HCT116 (cell line): ENCODE measurements at regions not wholly inside any gene's neighbourhood (a gene's known extent, or its start where the extent isn't known, plus 50 kb on each side); places are given as distances from the start of the nearest gene placed in this dataset.

Experiments used
- ATAC-seq: fragments of 200-7000 bp; cut with Tn5 transposase; 2 replicates; pipeline ENCODE4 v1.9.1; 2020; ENCODE audit warnings: mild to moderate bottlenecking, moderate library complexity
- BruUV-seq: library from RNA; stranded (reverse); fragments of 400-500 nt; replicated peaks from 2 replicates; lab custom pipeline; 2021; lab: Mats Ljungman, UMichigan
- CTCF ChIA-PET: fragments of 300-600 bp; sonication (Branson Sonifier 250); formaldehyde crosslinking; loops from one replicate; lab custom pipeline; 2021; ENCODE audit warnings: antibody characterized with exemption; lab: Charles Lee
- POLR2A ChIA-PET: fragments of 300-600, 350-600 bp; sonication (Branson Sonifier 250); formaldehyde crosslinking; loops from one replicate; lab custom pipeline; 2021; ENCODE audit warnings: antibody characterized with exemption; lab: Charles Lee
- RAD21 ChIA-PET, 2 experiments: fragments of 300-600 bp; sonication (Branson Sonifier 250); formaldehyde crosslinking; loops; one replicate each; lab custom pipeline; 2023; ENCODE audit warnings: low total read pairs in 2 of 2; ENCODE audit not compliant: uncharacterized antibody in 2 of 2, unreplicated experiment in 2 of 2, low non-redundant PET in 1 of 2; lab: Charles Lee
- DNase-seq: peaks from one replicate; pipeline ENCODE4 v3.0.0-alpha.2; 2010; ENCODE audit warnings: low read depth, low spot score
- H2AFZ ChIP-seq: fragments of 200-600 bp; shearing (Covaris generic), sonication (generic); 2 replicates; pipeline ENCODE4 v1.6.1; 2017; ENCODE audit warnings: low read depth, mixed run types, mixed read lengths, antibody characterized with exemption, low read length; ENCODE audit not compliant: poor library complexity, severe bottlenecking
- H3K27ac ChIP-seq: 2 replicates; pipeline ENCODE4 v1.5.1; 2012; ENCODE audit warnings: low read depth, low read length
- H3K27me3 ChIP-seq: fragments of 200-600 bp; sonication (generic); 2 replicates; pipeline ENCODE4 v1.6.1; 2016; ENCODE audit warnings: mixed run types, low read length, mixed read lengths; ENCODE audit not compliant: insufficient read depth
- H3K36me3 ChIP-seq, 2 experiments: fragments of 200-500 bp in 1 of 2; fragments of 200-600 bp in 1 of 2; sonication (Bioruptor generic) in 1 of 2; sonication (generic) in 1 of 2; 2 replicates each; pipeline versions ENCODE4 v1.5.1 to v1.6.1; 2014 to 2016; ENCODE audit warnings: low read length in 2 of 2, inconsistent platforms in 1 of 2, mixed read lengths in 1 of 2, mixed run types in 1 of 2; ENCODE audit not compliant: insufficient read depth in 2 of 2, control insufficient read depth in 1 of 2
- H3K4me1 ChIP-seq, 2 experiments: fragments of 200-600 bp in 1 of 2; sonication (generic) in 1 of 2; 2 replicates each; pipeline versions ENCODE4 v1.5.1 to v1.6.1; 2012 to 2017; ENCODE audit warnings: low read length in 2 of 2, inconsistent platforms in 1 of 2, mild to moderate bottlenecking in 1 of 2, mixed read lengths in 1 of 2, mixed run types in 1 of 2, moderate library complexity in 1 of 2; ENCODE audit not compliant: insufficient read depth in 2 of 2, control insufficient read depth in 1 of 2
- H3K4me2 ChIP-seq: fragments of 200-600 bp; sonication (generic); 2 replicates; pipeline ENCODE4 v1.6.1; 2017; ENCODE audit warnings: mixed run types, low read length, mixed read lengths
- H3K4me3 ChIP-seq, 2 experiments: fragments of 200-600 bp in 1 of 2; sonication (generic) in 1 of 2; replicated peaks in 1 of 2; 2 replicates each; pipeline ENCODE4 v1.5.1; 2011 to 2016; ENCODE audit warnings: low read length in 2 of 2, control low read depth in 1 of 2, low read depth in 1 of 2, mild to moderate bottlenecking in 1 of 2, mixed read lengths in 1 of 2, mixed run types in 1 of 2
- H3K79me2 ChIP-seq: fragments of 200-600 bp; sonication (generic); 2 replicates; pipeline ENCODE4 v1.6.1; 2017; ENCODE audit warnings: mild to moderate bottlenecking, mixed run types, low read length, moderate library complexity, mixed read lengths; ENCODE audit not compliant: insufficient read depth
- H3K9ac ChIP-seq: fragments of 200-600 bp; sonication (generic); 2 replicates; pipeline ENCODE4 v1.6.1; 2016; ENCODE audit warnings: low read length, mixed read lengths
- H3K9me2 ChIP-seq: fragments of 200-600 bp; sonication (generic), shearing (Covaris generic); 2 replicates; pipeline ENCODE4 v1.6.1; 2017; ENCODE audit warnings: mixed run types, mild to moderate bottlenecking, moderate library complexity; ENCODE audit not compliant: insufficient read depth
- H3K9me3 ChIP-seq, 2 experiments: fragments of 200-500 bp in 1 of 2; fragments of 200-600 bp in 1 of 2; sonication (Bioruptor generic) in 1 of 2; sonication (generic) in 1 of 2; 2 replicates each; pipeline ENCODE4 v1.6.1; 2014 to 2017; ENCODE audit warnings: low read length in 2 of 2, mixed read lengths in 2 of 2, inconsistent platforms in 1 of 2, low read depth in 1 of 2, mild to moderate bottlenecking in 1 of 2, mixed run types in 1 of 2, moderate library complexity in 1 of 2; ENCODE audit not compliant: control insufficient read depth in 1 of 2, insufficient read depth in 1 of 2
- H4K20me1 ChIP-seq: fragments of 200-600 bp; sonication (generic), shearing (Covaris generic); 2 replicates; pipeline ENCODE4 v1.6.1; 2017; ENCODE audit warnings: mixed run types, mild to moderate bottlenecking, moderate library complexity; ENCODE audit not compliant: insufficient read depth
- CBX3 ChIP-seq: IDR thresholded peaks from 2 replicates; pipeline ENCODE4 v1.6.1; 2012; ENCODE audit warnings: low read depth
- CEBPB ChIP-seq: IDR thresholded peaks from 2 replicates; pipeline ENCODE4 v1.6.1; 2012; ENCODE audit warnings: low read depth
- CTCF ChIP-seq, 3 experiments: fragments of 200-600 bp in 1 of 3; sonication (generic) in 1 of 3; IDR thresholded peaks in 2 of 3; conservative IDR thresholded peaks in 1 of 3; 2 replicates each; pipeline ENCODE4 v1.5.1; 2012 to 2017; ENCODE audit warnings: low read depth in 2 of 3, low read length in 2 of 3, antibody characterized with exemption in 1 of 3, borderline replicate concordance in 1 of 3, control low read depth in 1 of 3, mild to moderate bottlenecking in 1 of 3, mixed read lengths in 1 of 3, mixed run types in 1 of 3, moderate library complexity in 1 of 3; ENCODE audit not compliant: insufficient read depth in 1 of 3
- EGR1 ChIP-seq: IDR thresholded peaks from 2 replicates; pipeline ENCODE4 v1.6.1; 2012; ENCODE audit warnings: low read depth
- FOSL1 ChIP-seq: IDR thresholded peaks from 2 replicates; pipeline ENCODE4 v1.6.1; 2012; ENCODE audit warnings: low read depth
- JUND ChIP-seq: IDR thresholded peaks from 2 replicates; pipeline ENCODE4 v1.6.1; 2012
- POLR2A ChIP-seq: IDR thresholded peaks from 2 replicates; pipeline ENCODE4 v1.7.0; 2011; ENCODE audit warnings: borderline replicate concordance; ENCODE audit not compliant: insufficient read depth, insufficient read length; ENCODE audit errors: extremely low read depth
- POLR2AphosphoS5 ChIP-seq: IDR thresholded peaks from 2 replicates; pipeline ENCODE4 v1.6.1; 2011; ENCODE audit warnings: mild to moderate bottlenecking, low read depth, low read length, moderate library complexity
- RAD21 ChIP-seq: IDR thresholded peaks from 2 replicates; pipeline ENCODE4 v1.6.1; 2012; ENCODE audit warnings: low read depth, mild to moderate bottlenecking
- SIN3A ChIP-seq: IDR thresholded peaks from 2 replicates; pipeline ENCODE4 v1.6.1; 2012; ENCODE audit warnings: low read depth
- SP1 ChIP-seq: IDR thresholded peaks from 2 replicates; pipeline ENCODE4 v1.6.1; 2012; ENCODE audit warnings: low read depth
- SRF ChIP-seq: IDR thresholded peaks from 2 replicates; pipeline ENCODE4 v1.6.1; 2012; ENCODE audit warnings: low read depth
- TCF7L2 ChIP-seq: IDR thresholded peaks from 2 replicates; pipeline ENCODE4 v1.7.0; 2011; ENCODE audit warnings: borderline replicate concordance, inconsistent platforms; ENCODE audit not compliant: insufficient read depth, insufficient read length; ENCODE audit errors: extremely low read depth
- ZBTB33 ChIP-seq: IDR thresholded peaks from 2 replicates; pipeline ENCODE4 v1.6.1; 2011; ENCODE audit warnings: mild to moderate bottlenecking, low read length, moderate library complexity; ENCODE audit not compliant: insufficient replicate concordance; ENCODE audit errors: extremely low read depth
- ZFX ChIP-seq: fragments of 450-650 bp; IDR thresholded peaks from 2 replicates; pipeline ENCODE4 v1.6.1; 2017
- ZNF274 ChIP-seq: fragments of 200-500 bp; sonication (Bioruptor generic); IDR thresholded peaks from 2 replicates; pipeline ENCODE4 v1.6.1; 2014; ENCODE audit warnings: mild to moderate bottlenecking, low read depth, low read length, inconsistent platforms
- intact Hi-C: fragments of 100-400 bp; cut with micrococcal nuclease; formaldehyde crosslinking; loops from 2 replicates; pipeline ENCODE4 v1.10.0; 2022
- TF ChIP-seq, protein P1 (sequence below): IDR thresholded peaks from 2 replicates; pipeline ENCODE4 v1.6.1; 2012

GRCh38 chr6:153503810-153504209, 372.7 kb upstream of the RGS17 start:
- H3K36me3 ChIP-seq = no peaks in the 10 kb centered on the region
- H3K4me3 ChIP-seq = no peak overlapping the region
- H3K4me1 ChIP-seq = no peaks in the 10 kb centered on the region
- ATAC-seq (peak; percentile 84), DNase-seq (peak; percentile 32)
- H2AFZ ChIP-seq = no peak overlapping the region
- no TSS peak for BruUV-seq
- H3K9me3 ChIP-seq = no peaks in the 10 kb centered on the region
- peak in 2 of 3 experiments; percentile 42 to 50; a peak in 4 of 6 replicates for TF ChIP-seq CTCF (IDR thresholded peaks at IDR 0.05 in 2 of 3, conservative IDR thresholded peaks at IDR 0.05 in 1 of 3; ENCODE audit: borderline replicate concordance in 1 of 3, insufficient read depth in 1 of 3, low read depth in 2 of 3, low read length in 2 of 3)
- no peak for TF ChIP-seq FOSL1
- H3K9me2 ChIP-seq = no peaks in the 10 kb centered on the region
- RAD21 ChIA-PET = no interaction called here
- H3K27me3 ChIP-seq = 0 out of 2 replicates have a peak, but pooled peaks cover 5% of the 10 kb centered on the region
- intact Hi-C loops = no loop called here
- H3K79me2 ChIP-seq = no peaks in the 10 kb centered on the region
- H3K27ac ChIP-seq = no peak overlapping the region
- H3K9ac ChIP-seq = no peak overlapping the region
- no peak overlapping the region for H3K4me2 ChIP-seq
- CTCF ChIA-PET = interaction anchor here (0.7 to 1.4 kb wide), 4 partner anchors 9 to 452 kb away, joined by 3 to 5 read pairs (median 3); no protein-coding TSS in a partner anchor
- no peaks in the 10 kb centered on the region for H4K20me1 ChIP-seq
- POLR2A ChIA-PET = no interaction called here

GRCh38 chr6:153493501-153493900, 362.4 kb upstream of the RGS17 start:
- no peaks in the 10 kb centered on the region; the same call in 1 of the 2 replicates for H3K27me3 ChIP-seq
- RAD21 ChIA-PET = no interaction called here
- TF ChIP-seq CBX3 = no peak
- TF ChIP-seq SRF = no peak
- TF ChIP-seq ZFX = no peak
- TF ChIP-seq, protein P1, sequence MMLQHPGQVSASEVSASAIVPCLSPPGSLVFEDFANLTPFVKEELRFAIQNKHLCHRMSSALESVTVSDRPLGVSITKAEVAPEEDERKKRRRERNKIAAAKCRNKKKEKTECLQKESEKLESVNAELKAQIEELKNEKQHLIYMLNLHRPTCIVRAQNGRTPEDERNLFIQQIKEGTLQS = no peak
- no peak for TF ChIP-seq TCF7L2
- no peak for TF ChIP-seq ZBTB33
- TF ChIP-seq RAD21 = no peak
- TF ChIP-seq SIN3A = no peak
- TF ChIP-seq ZNF274 = no peak
- no peak for TF ChIP-seq JUND
- TF ChIP-seq POLR2AphosphoS5 = no peak
- TF ChIP-seq POLR2A = no peak
- TF ChIP-seq SP1 = no peak
- no peak for TF ChIP-seq CEBPB
- TF ChIP-seq EGR1 = no peak

More at GRCh38 chr6:153493501-153493900, 362.4 kb upstream of the RGS17 start:
- no peaks in the 10 kb centered on the region for H4K20me1 ChIP-seq
- H3K4me2 ChIP-seq = no peak overlapping the region
- no peak overlapping the region for H3K27ac ChIP-seq
- no TSS peak for BruUV-seq
- no peaks in the 10 kb centered on the region for H3K4me1 ChIP-seq
- H3K36me3 ChIP-seq = no peaks in the 10 kb centered on the region
- ATAC-seq (no peak), DNase-seq (no peak)
- ChIA-PET CTCF (no interaction called here), POLR2A (interaction anchor here (0.6 kb wide), 1 partner anchor 11 kb away, joined by 3 read pairs; no protein-coding TSS in a partner anchor)
- no peak overlapping the region for H3K9ac ChIP-seq
- H3K9me3 ChIP-seq = no peaks in the 10 kb centered on the region
- no peaks in the 10 kb centered on the region for H3K9me2 ChIP-seq
- no peak overlapping the region for H3K4me3 ChIP-seq
- H2AFZ ChIP-seq = no peak overlapping the region
- no peaks in the 10 kb centered on the region for H3K79me2 ChIP-seq
- intact Hi-C loops = no loop called here
